ENCODE measurements at regions not wholly inside any gene's neighbourhood (a gene's known extent, or its start where the extent isn't known, plus 50 kb on each side); places are given as distances from the start of the nearest gene placed in this dataset.

GRCh38 chr7:12085516-12085915 lies 125.6 kb upstream of the TMEM106B start:
- no peaks in the 10 kb centered on the region for H3K9me3 ChIP-seq (ENCODE audit: control insufficient read depth, low read length)
- no peak overlapping the region for H3K27ac ChIP-seq
- H3K79me2 ChIP-seq = no peaks in the 10 kb centered on the region
- H3K4me2 ChIP-seq (ENCODE audit: low read length) = no peak overlapping the region
- no peaks in the 10 kb centered on the region for H3K36me3 ChIP-seq (ENCODE audit: control insufficient read depth, insufficient read depth, low read length)
- no peak overlapping the region for H3K9ac ChIP-seq
- TF ChIP-seq, protein P1, sequence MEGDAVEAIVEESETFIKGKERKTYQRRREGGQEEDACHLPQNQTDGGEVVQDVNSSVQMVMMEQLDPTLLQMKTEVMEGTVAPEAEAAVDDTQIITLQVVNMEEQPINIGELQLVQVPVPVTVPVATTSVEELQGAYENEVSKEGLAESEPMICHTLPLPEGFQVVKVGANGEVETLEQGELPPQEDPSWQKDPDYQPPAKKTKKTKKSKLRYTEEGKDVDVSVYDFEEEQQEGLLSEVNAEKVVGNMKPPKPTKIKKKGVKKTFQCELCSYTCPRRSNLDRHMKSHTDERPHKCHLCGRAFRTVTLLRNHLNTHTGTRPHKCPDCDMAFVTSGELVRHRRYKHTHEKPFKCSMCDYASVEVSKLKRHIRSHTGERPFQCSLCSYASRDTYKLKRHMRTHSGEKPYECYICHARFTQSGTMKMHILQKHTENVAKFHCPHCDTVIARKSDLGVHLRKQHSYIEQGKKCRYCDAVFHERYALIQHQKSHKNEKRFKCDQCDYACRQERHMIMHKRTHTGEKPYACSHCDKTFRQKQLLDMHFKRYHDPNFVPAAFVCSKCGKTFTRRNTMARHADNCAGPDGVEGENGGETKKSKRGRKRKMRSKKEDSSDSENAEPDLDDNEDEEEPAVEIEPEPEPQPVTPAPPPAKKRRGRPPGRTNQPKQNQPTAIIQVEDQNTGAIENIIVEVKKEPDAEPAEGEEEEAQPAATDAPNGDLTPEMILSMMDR (IDR thresholded peaks at IDR 0.05) = no peak
- H3K4me1 ChIP-seq = no peaks in the 10 kb centered on the region
- no peak overlapping the region for H3K4me3 ChIP-seq (ENCODE audit: low read depth, low read length)
- no peaks in the 10 kb centered on the region for H3K27me3 ChIP-seq (ENCODE audit: control insufficient read depth, insufficient read depth, low read length)
- H2AFZ ChIP-seq = no peak overlapping the region

DNA sequence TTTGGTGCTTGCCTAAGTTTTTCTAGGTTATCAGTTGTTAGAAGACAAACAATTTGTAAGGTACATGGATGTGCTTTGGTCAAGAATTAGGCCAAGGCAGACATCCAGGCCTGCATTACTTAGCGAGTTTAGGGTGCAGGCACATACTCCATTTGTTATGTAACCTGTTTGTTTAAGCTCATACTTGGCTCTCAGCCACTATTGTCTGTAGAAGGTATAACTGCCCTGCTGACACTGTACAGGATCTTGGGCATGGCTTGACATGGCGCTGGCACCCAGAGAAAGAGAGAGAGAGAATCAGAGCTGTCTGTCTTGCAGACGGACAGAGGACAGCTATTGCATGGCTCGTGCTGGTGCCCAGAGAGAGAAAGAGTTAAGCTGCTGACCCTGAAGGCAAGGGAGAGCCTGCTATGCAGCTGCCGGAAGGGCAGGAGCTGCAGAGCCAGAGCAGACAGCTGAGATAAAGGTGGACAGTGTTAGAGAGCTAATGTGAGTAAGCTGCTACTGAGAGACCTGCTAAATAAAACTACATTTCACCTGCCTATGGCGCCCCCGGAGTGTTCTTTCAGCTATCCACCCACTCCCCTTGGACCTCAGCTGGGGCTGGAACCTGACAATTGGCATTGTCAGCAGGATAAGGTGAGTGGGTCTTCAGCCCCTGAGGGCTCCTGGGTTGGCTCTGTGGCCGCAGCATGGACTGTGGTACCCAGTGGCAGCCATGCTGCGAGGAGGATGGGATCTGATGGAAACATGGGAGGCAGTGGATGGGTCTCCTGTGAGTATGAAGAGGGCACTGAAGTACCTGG lies 120.9 kb upstream of the TMEM106B start:
- Histone ChIP-seq H3K4me3 (ENCODE audit: low read depth, low read length) (no peak overlapping the region), H3K79me2 (no peaks in the 10 kb centered on the region), H3K36me3 (ENCODE audit: control insufficient read depth, insufficient read depth, low read length) (no peaks in the 10 kb centered on the region), H3K9ac (no peak overlapping the region), H3K4me1 (no peaks in the 10 kb centered on the region), H3K4me2 (ENCODE audit: low read length) (no peak overlapping the region), H3K27ac (no peak overlapping the region), H2AFZ (no peak overlapping the region), H3K9me3 (ENCODE audit: control insufficient read depth, low read length) (no peaks in the 10 kb centered on the region), H3K27me3 (ENCODE audit: control insufficient read depth, insufficient read depth, low read length) (no peaks in the 10 kb centered on the region)
- TF ChIP-seq, protein P1 (IDR thresholded peaks at IDR 0.05) = no peak

DNA sequence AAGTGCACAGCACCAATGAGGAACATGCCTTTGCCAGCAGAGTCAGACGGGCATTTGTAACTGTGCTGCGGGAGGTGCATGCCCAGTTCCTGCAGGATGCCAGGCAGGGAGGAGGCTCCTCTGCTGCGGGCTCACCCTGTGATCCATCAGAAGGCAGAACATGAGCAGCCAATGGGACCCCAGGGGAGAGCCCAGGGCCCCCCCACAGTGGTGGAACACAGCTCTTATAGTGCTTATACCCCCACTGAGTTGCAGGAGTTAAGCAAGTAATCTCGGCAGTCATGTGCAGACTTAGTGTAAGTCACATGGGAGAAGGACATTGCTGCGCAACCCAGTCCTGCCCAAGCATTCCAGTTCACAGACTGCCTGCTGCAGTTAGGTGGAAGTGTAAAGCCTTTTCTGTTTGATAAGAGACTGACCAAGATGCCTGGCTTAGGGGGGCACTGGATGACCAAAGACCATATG lies 120.3 kb upstream of the TMEM106B start:
- H3K9me3 ChIP-seq (ENCODE audit: control insufficient read depth, low read length) = no peaks in the 10 kb centered on the region
- H2AFZ ChIP-seq = no peak overlapping the region
- no peak overlapping the region for H3K27ac ChIP-seq
- H3K9ac ChIP-seq = no peak overlapping the region
- H3K79me2 ChIP-seq = no peaks in the 10 kb centered on the region
- no peaks in the 10 kb centered on the region for H3K27me3 ChIP-seq (ENCODE audit: control insufficient read depth, insufficient read depth, low read length)
- TF ChIP-seq, protein P1 (IDR thresholded peaks at IDR 0.05) = no peak
- no peaks in the 10 kb centered on the region for H3K4me1 ChIP-seq
- H3K4me2 ChIP-seq (ENCODE audit: low read length) = no peak overlapping the region
- H3K36me3 ChIP-seq (ENCODE audit: control insufficient read depth, insufficient read depth, low read length) = no peaks in the 10 kb centered on the region
- no peak overlapping the region for H3K4me3 ChIP-seq (ENCODE audit: low read depth, low read length)

GRCh38 chr7:12091231-12091630 lies 119.9 kb upstream of the TMEM106B start:
- Histone ChIP-seq H3K9ac (no peak overlapping the region), H2AFZ (no peak overlapping the region), H3K4me3 (ENCODE audit: low read depth, low read length) (no peak overlapping the region), H3K4me2 (ENCODE audit: low read length) (no peak overlapping the region), H3K36me3 (ENCODE audit: control insufficient read depth, insufficient read depth, low read length) (no peaks in the 10 kb centered on the region), H3K4me1 (no peaks in the 10 kb centered on the region), H3K27me3 (ENCODE audit: control insufficient read depth, insufficient read depth, low read length) (no peaks in the 10 kb centered on the region), H3K9me3 (ENCODE audit: control insufficient read depth, low read length) (no peaks in the 10 kb centered on the region), H3K27ac (no peak overlapping the region), H3K79me2 (no peaks in the 10 kb centered on the region)
- TF ChIP-seq, protein P1 (IDR thresholded peaks at IDR 0.05) = no peak

All from parathyroid adenoma (tissue), 2 donors.